PC-3 (cell line): ENCODE measurements at regions not wholly inside any gene's neighbourhood (a gene's known extent, or its start where the extent isn't known, plus 50 kb on each side); places are given as distances from the start of the nearest gene placed in this dataset.

ENCODE experiments used
- ATAC-seq: fragments of 200-7000 bp; cut with Tn5 transposase; 2 replicates; pipeline ENCODE4 v1.9.1; 2020; ENCODE audit warnings: mild to moderate bottlenecking, moderate library complexity
- BruUV-seq: library from RNA; stranded (reverse); fragments of 400-500 nt; replicated peaks from 2 replicates; lab custom pipeline; 2021; lab: Mats Ljungman, UMichigan
- CTCF ChIA-PET: fragments of 300-600 bp; sonication (Branson Sonifier 250); formaldehyde crosslinking; loops from one replicate; lab custom pipeline; 2022; ENCODE audit warnings: antibody characterized with exemption; lab: Charles Lee
- POLR2A ChIA-PET: fragments of 300-600 bp; sonication (Branson Sonifier 250); formaldehyde crosslinking; loops from one replicate; lab custom pipeline; 2022; ENCODE audit warnings: antibody characterized with exemption; ENCODE audit not compliant: unreplicated experiment; lab: Charles Lee
- DNase-seq: peaks from one replicate; pipeline ENCODE4 v3.0.0-alpha.2; 2015
- H2AFZ ChIP-seq: fragments of 300-600 bp; sonication (generic); 2 replicates; pipeline ENCODE4 v1.6.0; 2016; ENCODE audit warnings: antibody characterized with exemption, low read length
- H3F3A ChIP-seq: fragments of 300-600 bp; sonication (generic); one replicate; pipeline ENCODE4 v1.6.0; 2017; ENCODE audit warnings: antibody characterized with exemption, low read length, control low read depth, mild to moderate bottlenecking; ENCODE audit not compliant: unreplicated experiment
- H3K27ac ChIP-seq: fragments of 300-600 bp; sonication (generic); 2 replicates; pipeline ENCODE4 v1.5.1; 2016; ENCODE audit warnings: mild to moderate bottlenecking, low read length
- H3K27me3 ChIP-seq: fragments of 300-600 bp; sonication (generic); 2 replicates; pipeline ENCODE4 v1.6.1; 2016; ENCODE audit warnings: low read length, mixed read lengths
- H3K36me3 ChIP-seq: fragments of 300-600 bp; sonication (generic); 2 replicates; pipeline ENCODE4 v1.6.1; 2016; ENCODE audit warnings: low read depth, mixed run types, low read length, mixed read lengths
- H3K4me1 ChIP-seq: fragments of 300-600 bp; sonication (generic); 2 replicates; pipeline ENCODE4 v1.5.1; 2016; ENCODE audit warnings: low read length; ENCODE audit not compliant: insufficient read depth
- H3K4me2 ChIP-seq: fragments of 300-600 bp; sonication (generic); 2 replicates; pipeline ENCODE4 v1.6.0; 2016; ENCODE audit warnings: low read length
- H3K4me3 ChIP-seq: fragments of 300-600 bp; sonication (generic); 2 replicates; pipeline ENCODE4 v1.5.1; 2016; ENCODE audit warnings: mild to moderate bottlenecking, low read length, mixed read lengths
- H3K79me2 ChIP-seq: fragments of 300-600 bp; sonication (generic); 2 replicates; pipeline ENCODE4 v1.6.1; 2017; ENCODE audit warnings: low read length, mixed read lengths
- H3K9ac ChIP-seq: fragments of 300-600 bp; sonication (generic); 2 replicates; pipeline ENCODE4 v1.6.0; 2016; ENCODE audit warnings: mild to moderate bottlenecking, low read length
- H3K9me2 ChIP-seq: fragments of 300-600 bp; sonication (generic); replicated peaks from 2 replicates; pipeline ENCODE4 v1.6.1; 2016; ENCODE audit warnings: mixed run types, low read length, mixed read lengths
- H3K9me3 ChIP-seq: fragments of 300-600 bp; sonication (generic); 2 replicates; pipeline ENCODE4 v1.6.1; 2016; ENCODE audit warnings: low read length, mixed read lengths
- H4K20me1 ChIP-seq: fragments of 300-600 bp; sonication (generic); 2 replicates; pipeline ENCODE4 v1.6.1; 2016; ENCODE audit warnings: low read length, mixed read lengths
- CTCF ChIP-seq: fragments of 300-600 bp; sonication (generic); conservative IDR thresholded peaks from 2 replicates; pipeline ENCODE4 v1.5.1; 2017; ENCODE audit warnings: antibody characterized with exemption, low read depth, mild to moderate bottlenecking, low read length
- EZH2 ChIP-seq: fragments of 300-600 bp; sonication (generic); IDR thresholded peaks from one replicate; pipeline ENCODE4 v1.6.1; 2017; ENCODE audit warnings: antibody characterized with exemption, mild to moderate bottlenecking, low read length; ENCODE audit not compliant: unreplicated experiment
- EZH2phosphoT487 ChIP-seq: fragments of 300-600 bp; sonication (generic); IDR thresholded peaks from 2 replicates; pipeline ENCODE4 v1.6.1; 2018; ENCODE audit warnings: mild to moderate bottlenecking, antibody characterized with exemption, low read length, borderline replicate concordance
- intact Hi-C: fragments of 100-400 bp; cut with micrococcal nuclease; formaldehyde crosslinking; loops from 2 replicates; pipeline ENCODE4 v1.9.0; 2023

GRCh38 chr1:106344494-106344893 is 712.0 kb upstream of the PRMT6 start:
- Histone ChIP-seq H3F3A (no peaks in the 10 kb centered on the region), H3K36me3 (no peaks in the 10 kb centered on the region), H3K4me1 (no peaks in the 10 kb centered on the region), H3K27me3 (no peaks in the 10 kb centered on the region), H3K9me3 (no peaks in the 10 kb centered on the region), H4K20me1 (no peaks in the 10 kb centered on the region), H3K27ac (no peak overlapping the region), H3K9me2 (no peaks in the 10 kb centered on the region), H3K4me3 (no peak overlapping the region), H3K79me2 (no peaks in the 10 kb centered on the region), H2AFZ (no peak overlapping the region), H3K9ac (no peak overlapping the region), H3K4me2 (no peak overlapping the region)
- no TSS peak for BruUV-seq
- CTCF ChIA-PET = no interaction called here
- intact Hi-C loops = no loop called here
- no peak for TF ChIP-seq CTCF
- TF ChIP-seq EZH2 = no peak
- no peak for TF ChIP-seq EZH2phosphoT487
- POLR2A ChIA-PET = no interaction called here
- DNase-seq (no peak), ATAC-seq (no peak)

GRCh38 chr1:106360252-106360651 is 696.2 kb upstream of the PRMT6 start:
- Histone ChIP-seq H3K9ac (no peak overlapping the region), H3K36me3 (no peaks in the 10 kb centered on the region), H3K27me3 (no peaks in the 10 kb centered on the region), H3K9me2 (no peaks in the 10 kb centered on the region), H3K9me3 (peaks cover 13% of the 10 kb centered on the region; the same call in 1 of the 2 replicates), H3F3A (no peaks in the 10 kb centered on the region), H4K20me1 (no peaks in the 10 kb centered on the region), H3K4me3 (no peak overlapping the region), H3K4me1 (no peaks in the 10 kb centered on the region), H2AFZ (no peak overlapping the region), H3K79me2 (no peaks in the 10 kb centered on the region), H3K4me2 (no peak overlapping the region), H3K27ac (no peak overlapping the region)
- peak; percentile 15 for DNase-seq
- ChIA-PET POLR2A (no interaction called here), CTCF (no interaction called here)
- BruUV-seq = no TSS peak
- no peak for ATAC-seq
- intact Hi-C loops = no loop called here
- TF ChIP-seq CTCF = peak; percentile 51
- TF ChIP-seq EZH2 = no peak

GRCh38 chr1:106366627-106367319 is 689.7 kb upstream of the PRMT6 start:
- no peaks in the 10 kb centered on the region for H3K27me3 ChIP-seq
- ChIA-PET POLR2A (no interaction called here), CTCF (no interaction called here)
- H3K9me2 ChIP-seq = no peaks in the 10 kb centered on the region
- no peaks in the 10 kb centered on the region for H3F3A ChIP-seq
- H3K36me3 ChIP-seq = no peaks in the 10 kb centered on the region
- no peaks in the 10 kb centered on the region for H3K79me2 ChIP-seq
- DNase-seq = no peak
- no peak for ATAC-seq
- TF ChIP-seq EZH2 (no peak), EZH2phosphoT487 (no peak), CTCF (no peak)
- no peak overlapping the region for H3K4me3 ChIP-seq
- H4K20me1 ChIP-seq = no peaks in the 10 kb centered on the region
- H2AFZ ChIP-seq = no peak overlapping the region
- H3K4me2 ChIP-seq = no peak overlapping the region
- no peak overlapping the region for H3K27ac ChIP-seq
- no peaks in the 10 kb centered on the region for H3K9me3 ChIP-seq
- H3K4me1 ChIP-seq = no peaks in the 10 kb centered on the region
- no TSS peak for BruUV-seq
- no peak overlapping the region for H3K9ac ChIP-seq
- intact Hi-C loops = no loop called here
